ENCODE measurements at regions not wholly inside any gene's neighbourhood (a gene's known extent, or its start where the extent isn't known, plus 50 kb on each side); places are given as distances from the start of the nearest gene placed in this dataset.

DNA sequence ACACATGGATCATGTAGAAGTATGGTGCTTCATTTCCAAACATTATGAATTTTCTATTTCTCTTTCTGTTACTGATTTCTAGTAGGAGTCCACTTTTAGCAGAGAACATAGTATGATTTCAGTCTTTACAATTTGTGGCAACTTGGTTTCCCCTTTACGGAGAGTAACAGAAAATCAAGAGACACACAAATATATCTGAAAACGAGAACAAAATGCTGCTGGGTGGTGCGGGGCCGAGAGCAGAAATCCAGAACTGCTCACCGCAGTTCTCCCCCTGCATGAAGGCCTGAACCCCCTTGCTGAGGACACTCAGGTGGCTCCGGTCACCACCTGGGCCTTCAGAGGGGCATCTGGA, 94.5 kb upstream of the FMN2 start:
- TF ChIP-seq, protein P1, sequence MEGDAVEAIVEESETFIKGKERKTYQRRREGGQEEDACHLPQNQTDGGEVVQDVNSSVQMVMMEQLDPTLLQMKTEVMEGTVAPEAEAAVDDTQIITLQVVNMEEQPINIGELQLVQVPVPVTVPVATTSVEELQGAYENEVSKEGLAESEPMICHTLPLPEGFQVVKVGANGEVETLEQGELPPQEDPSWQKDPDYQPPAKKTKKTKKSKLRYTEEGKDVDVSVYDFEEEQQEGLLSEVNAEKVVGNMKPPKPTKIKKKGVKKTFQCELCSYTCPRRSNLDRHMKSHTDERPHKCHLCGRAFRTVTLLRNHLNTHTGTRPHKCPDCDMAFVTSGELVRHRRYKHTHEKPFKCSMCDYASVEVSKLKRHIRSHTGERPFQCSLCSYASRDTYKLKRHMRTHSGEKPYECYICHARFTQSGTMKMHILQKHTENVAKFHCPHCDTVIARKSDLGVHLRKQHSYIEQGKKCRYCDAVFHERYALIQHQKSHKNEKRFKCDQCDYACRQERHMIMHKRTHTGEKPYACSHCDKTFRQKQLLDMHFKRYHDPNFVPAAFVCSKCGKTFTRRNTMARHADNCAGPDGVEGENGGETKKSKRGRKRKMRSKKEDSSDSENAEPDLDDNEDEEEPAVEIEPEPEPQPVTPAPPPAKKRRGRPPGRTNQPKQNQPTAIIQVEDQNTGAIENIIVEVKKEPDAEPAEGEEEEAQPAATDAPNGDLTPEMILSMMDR (IDR thresholded peaks at IDR 0.05; ENCODE audit: insufficient read depth, low read length, poor library complexity, severe bottlenecking) = no peak
- no peak for TF ChIP-seq EZH2phosphoT487 (conservative IDR thresholded peaks at IDR 0.05; ENCODE audit: low read length)
- H4K20me1 ChIP-seq (ENCODE audit: low read depth, low read length) = no peaks in the 10 kb centered on the region
- H3K9me2 ChIP-seq (replicated peaks; ENCODE audit: insufficient read depth, low read length) = no peaks in the 10 kb centered on the region
- no peaks in the 10 kb centered on the region for H3K9me3 ChIP-seq (ENCODE audit: insufficient read depth, low read length)
- H3F3A ChIP-seq (ENCODE audit: insufficient read depth) = no peaks in the 10 kb centered on the region
- no peaks in the 10 kb centered on the region for H3K27me3 ChIP-seq (ENCODE audit: low read length)
- H3K27ac ChIP-seq (ENCODE audit: low read depth, low read length) = no peak overlapping the region
- H3K4me3 ChIP-seq (ENCODE audit: insufficient read depth, low read length, poor library complexity, severe bottlenecking) = no peak overlapping the region
- no peak overlapping the region for H3K9ac ChIP-seq (ENCODE audit: low read length)
- H3K79me2 ChIP-seq (ENCODE audit: insufficient read depth, low read length) = no peaks in the 10 kb centered on the region
- no peak overlapping the region for H2AFZ ChIP-seq (ENCODE audit: low read depth, low read length, severe bottlenecking)
- no peaks in the 10 kb centered on the region for H3K36me3 ChIP-seq (ENCODE audit: low read length)
- no peak overlapping the region for H3K4me2 ChIP-seq (ENCODE audit: low read depth, low read length, poor library complexity, severe bottlenecking)

DNA sequence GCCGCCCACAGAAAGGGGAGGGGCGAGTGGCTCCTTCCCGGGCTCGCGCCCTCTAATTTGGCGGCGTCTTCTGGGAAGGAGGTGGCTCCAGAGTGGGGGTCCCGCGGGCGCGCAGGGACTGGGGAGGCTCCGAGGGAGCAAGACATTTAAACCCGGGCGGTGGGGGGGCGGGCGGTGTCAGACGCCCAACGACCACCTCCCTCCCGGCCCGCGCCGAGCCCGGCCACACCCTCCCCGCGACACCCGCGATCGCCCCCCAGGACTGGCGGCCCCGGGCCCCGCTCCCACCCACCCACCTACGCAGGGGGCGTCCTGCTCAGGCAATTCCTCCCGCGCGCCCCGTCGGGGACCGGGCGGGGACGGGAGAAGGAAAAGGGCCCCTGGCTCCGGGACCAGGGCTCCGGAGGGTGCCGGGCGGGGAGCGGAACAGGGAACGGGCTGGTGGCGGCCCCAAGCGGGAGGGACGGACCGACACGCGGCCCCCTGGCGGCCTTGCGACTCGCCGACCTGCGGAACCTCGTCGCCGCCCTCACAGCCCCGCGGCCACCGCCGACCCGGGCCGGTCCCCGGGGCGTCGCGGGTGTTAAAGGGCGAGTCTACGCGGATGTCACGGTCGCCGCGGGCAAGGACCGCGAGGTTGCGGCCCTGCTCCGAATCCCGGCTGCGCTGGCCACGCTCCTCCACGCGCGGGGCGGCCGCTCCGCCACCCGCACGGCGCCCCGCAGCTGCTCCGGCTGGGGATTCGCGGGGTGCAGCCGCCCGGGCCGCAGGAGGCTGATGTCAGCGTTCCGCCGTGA, 94.0 kb upstream of the FMN2 start:
- Histone ChIP-seq H3K4me2 (ENCODE audit: low read depth, low read length, poor library complexity, severe bottlenecking) (no peak overlapping the region), H3K9ac (ENCODE audit: low read length) (no peak overlapping the region), H3K79me2 (ENCODE audit: insufficient read depth, low read length) (no peaks in the 10 kb centered on the region), H3K27me3 (ENCODE audit: low read length) (no peaks in the 10 kb centered on the region), H3F3A (ENCODE audit: insufficient read depth) (no peaks in the 10 kb centered on the region), H3K36me3 (ENCODE audit: low read length) (no peaks in the 10 kb centered on the region), H4K20me1 (ENCODE audit: low read depth, low read length) (no peaks in the 10 kb centered on the region), H3K9me3 (ENCODE audit: insufficient read depth, low read length) (no peaks in the 10 kb centered on the region), H3K9me2 (replicated peaks; ENCODE audit: insufficient read depth, low read length) (no peaks in the 10 kb centered on the region), H2AFZ (ENCODE audit: low read depth, low read length, severe bottlenecking) (no peak overlapping the region), H3K4me3 (ENCODE audit: insufficient read depth, low read length, poor library complexity, severe bottlenecking) (no peak overlapping the region), H3K27ac (ENCODE audit: low read depth, low read length) (no peak overlapping the region)
- no peak for TF ChIP-seq EZH2phosphoT487 (conservative IDR thresholded peaks at IDR 0.05; ENCODE audit: low read length)
- TF ChIP-seq, protein P1 (IDR thresholded peaks at IDR 0.05; ENCODE audit: insufficient read depth, low read length, poor library complexity, severe bottlenecking) = no peak

DNA sequence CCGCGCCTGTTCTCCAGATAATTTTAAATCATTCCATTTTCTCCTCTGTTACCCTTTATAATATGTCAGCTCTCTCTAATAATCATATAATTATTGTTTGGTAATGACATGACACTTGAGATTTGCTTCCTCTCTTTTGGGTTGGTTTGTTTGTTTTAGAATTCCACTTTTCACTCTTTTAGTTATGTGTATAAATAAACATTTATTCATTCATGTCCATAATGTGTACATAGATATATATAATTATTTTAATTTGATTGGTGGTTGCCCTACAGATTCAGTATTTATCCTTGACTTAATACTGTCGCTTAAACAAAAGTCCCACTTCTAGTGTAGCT, 93.4 kb upstream of the FMN2 start:
- Histone ChIP-seq H3K79me2 (ENCODE audit: insufficient read depth, low read length) (no peaks in the 10 kb centered on the region), H3K9me2 (replicated peaks; ENCODE audit: insufficient read depth, low read length) (no peaks in the 10 kb centered on the region), H2AFZ (ENCODE audit: low read depth, low read length, severe bottlenecking) (no peak overlapping the region), H3K4me2 (ENCODE audit: low read depth, low read length, poor library complexity, severe bottlenecking) (no peak overlapping the region), H3K27me3 (ENCODE audit: low read length) (no peaks in the 10 kb centered on the region), H3F3A (ENCODE audit: insufficient read depth) (no peaks in the 10 kb centered on the region), H3K4me3 (ENCODE audit: insufficient read depth, low read length, poor library complexity, severe bottlenecking) (no peak overlapping the region), H3K27ac (ENCODE audit: low read depth, low read length) (no peak overlapping the region), H3K9me3 (ENCODE audit: insufficient read depth, low read length) (no peaks in the 10 kb centered on the region), H3K36me3 (ENCODE audit: low read length) (no peaks in the 10 kb centered on the region), H4K20me1 (ENCODE audit: low read depth, low read length) (no peaks in the 10 kb centered on the region), H3K9ac (ENCODE audit: low read length) (no peak overlapping the region)
- TF ChIP-seq, protein P1 (IDR thresholded peaks at IDR 0.05; ENCODE audit: insufficient read depth, low read length, poor library complexity, severe bottlenecking) = no peak
- TF ChIP-seq EZH2phosphoT487 (conservative IDR thresholded peaks at IDR 0.05; ENCODE audit: low read length) = no peak
